Left kidney (tissue), 1 donor: ENCODE measurements at regions not wholly inside any gene's neighbourhood (a gene's known extent, or its start where the extent isn't known, plus 50 kb on each side); places are given as distances from the start of the nearest gene placed in this dataset.

Source experiments
- DNase-seq: peaks from one replicate; pipeline ENCODE4 v3.0.0-alpha.2; 2013

GRCh38 chr2:103810875-103811274 is 1043.0 kb upstream of the POU3F3 start:
- DNase-seq: no peak

DNA sequence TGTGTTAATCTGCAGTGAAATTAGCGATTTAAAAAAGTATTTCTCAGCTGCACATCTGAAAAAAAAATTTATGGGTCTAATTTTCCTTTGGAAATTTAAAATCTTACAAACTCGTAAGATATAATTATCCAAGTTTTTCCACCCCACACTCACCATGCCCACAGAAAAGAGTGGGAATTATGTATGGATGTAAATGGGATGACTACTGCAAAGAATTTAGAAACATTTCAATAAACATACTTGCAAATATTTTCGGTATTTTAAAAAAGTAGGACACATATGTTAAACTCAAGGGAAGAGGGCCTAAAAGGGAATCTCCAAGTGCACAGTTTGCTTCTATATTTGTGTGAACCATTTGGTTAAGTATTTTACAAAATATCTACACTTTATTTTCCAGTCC is 1039.9 kb upstream of the POU3F3 start:
- DNase-seq: no peak

DNA sequence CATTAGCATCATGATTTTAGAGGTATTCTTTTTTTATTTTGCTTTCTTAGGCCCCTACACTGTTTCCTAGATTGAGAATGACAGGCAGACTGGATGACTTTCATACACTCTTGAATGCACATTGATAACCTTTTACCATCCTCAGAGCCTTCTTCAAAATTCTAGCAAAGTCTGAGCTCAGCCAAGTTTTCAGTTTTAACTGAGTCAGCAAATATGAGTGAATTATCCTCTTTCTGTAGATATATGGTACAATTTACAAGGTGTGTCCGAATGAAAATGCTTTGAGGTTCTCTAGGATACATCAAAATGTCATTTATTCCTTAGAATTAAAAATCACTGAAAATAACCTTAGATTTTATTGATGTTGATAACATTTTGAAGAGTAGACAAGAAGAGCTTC is 1038.2 kb upstream of the POU3F3 start:
- DNase-seq: no peak

DNA sequence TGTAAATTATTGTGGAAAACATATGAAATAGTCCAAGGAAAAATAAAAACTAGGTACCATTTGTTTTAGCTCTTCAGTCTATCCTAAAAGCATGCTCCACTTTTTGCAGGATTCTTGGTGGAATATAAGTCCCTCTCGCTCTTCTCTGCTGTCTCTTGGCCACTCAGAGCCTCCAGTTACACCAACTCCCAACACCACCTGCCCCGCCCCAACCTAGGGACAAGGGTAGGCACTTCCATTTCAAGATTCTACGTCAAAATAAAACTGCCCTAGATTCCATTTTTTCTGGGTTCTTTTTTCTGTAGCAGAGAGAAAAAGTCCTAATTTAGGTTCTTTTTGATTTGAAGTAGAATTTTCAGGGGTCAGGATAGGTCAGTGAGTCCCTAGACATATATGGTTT is 1036.2 kb upstream of the POU3F3 start:
- no peak for DNase-seq

DNA sequence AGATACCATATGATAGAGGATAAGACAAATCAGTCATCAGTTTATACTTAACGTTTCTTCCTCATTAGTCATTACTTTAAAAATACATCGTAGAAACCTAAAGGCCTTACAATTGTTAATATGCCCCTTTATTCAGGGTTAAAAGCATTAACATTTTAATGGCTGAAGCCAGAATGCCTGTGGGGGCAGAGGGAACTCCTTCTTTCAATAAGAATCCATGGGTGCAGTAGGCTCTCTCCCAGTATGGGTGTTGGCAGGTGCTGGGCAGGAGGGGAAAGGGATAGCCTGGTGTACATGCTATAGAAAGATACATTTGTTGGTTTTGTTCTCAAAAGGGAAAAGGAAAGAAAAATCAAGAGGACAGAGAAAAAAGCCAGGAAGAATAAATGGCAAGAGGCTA is 1035.7 kb upstream of the POU3F3 start:
- DNase-seq: no peak

- no peak for DNase-seq
Observed at GRCh38 chr2:103819599-103819998, 1034.3 kb upstream of the POU3F3 start.

DNA sequence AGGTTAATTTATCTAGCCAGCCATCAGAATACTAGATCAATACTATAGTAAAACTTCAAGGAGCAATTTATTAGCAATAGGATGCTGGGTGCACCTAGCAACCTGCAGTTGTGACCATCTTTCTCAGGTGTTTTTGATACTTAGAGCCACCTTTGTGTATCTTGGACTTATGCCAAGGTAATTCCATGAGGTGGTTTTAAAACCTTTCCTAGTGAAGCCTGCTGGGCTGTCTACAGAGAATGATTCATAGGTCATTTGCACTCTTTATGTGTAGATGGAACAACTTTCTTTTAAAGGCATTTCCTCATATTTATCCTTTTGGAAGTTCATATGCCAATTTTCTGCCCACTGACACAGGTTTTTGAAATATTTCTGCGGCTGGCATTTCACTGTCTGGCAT is 1030.1 kb upstream of the POU3F3 start:
- no peak for DNase-seq

DNA sequence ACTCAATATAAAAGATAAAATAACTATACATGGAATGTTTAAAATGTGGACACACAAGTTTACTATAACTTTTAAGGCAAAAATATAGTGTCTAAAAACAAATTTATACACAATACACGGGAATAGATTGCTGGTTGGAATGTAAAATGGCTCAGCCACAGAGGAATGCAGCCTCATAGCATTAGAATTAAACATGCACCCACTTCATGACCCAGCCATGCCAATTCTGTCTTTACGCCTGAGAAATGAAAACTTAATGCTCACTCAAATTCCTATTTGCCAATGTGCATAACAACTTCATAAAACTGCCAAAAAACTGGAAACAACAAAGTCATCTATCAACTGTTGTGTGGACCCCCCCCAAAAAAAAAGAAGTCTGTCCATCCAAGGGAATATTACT is 1006.6 kb upstream of the POU3F3 start:
- no peak for DNase-seq

- DNase-seq: no peak
Observed at GRCh38 chr2:103859238-103859637, 994.7 kb upstream of the POU3F3 start.

DNA sequence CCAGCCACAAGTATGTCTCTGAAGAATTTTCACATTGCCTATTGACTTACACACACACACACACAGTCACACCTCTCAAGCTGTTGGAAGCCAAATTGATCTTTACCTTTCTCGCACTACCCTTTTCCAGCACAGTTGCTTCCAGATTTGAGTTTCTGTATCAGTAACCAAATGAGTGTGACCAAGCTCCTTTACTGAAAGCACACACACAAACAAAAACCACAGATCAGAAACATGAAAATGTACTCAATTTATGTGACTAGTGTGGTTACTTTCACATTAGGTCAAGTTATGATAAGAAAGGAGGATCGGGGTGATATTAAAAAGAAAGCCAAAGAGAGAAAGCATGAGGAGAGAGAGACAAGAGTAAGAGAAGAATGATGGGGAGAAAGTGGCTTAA is 993.9 kb upstream of the POU3F3 start:
- DNase-seq: no peak

DNA sequence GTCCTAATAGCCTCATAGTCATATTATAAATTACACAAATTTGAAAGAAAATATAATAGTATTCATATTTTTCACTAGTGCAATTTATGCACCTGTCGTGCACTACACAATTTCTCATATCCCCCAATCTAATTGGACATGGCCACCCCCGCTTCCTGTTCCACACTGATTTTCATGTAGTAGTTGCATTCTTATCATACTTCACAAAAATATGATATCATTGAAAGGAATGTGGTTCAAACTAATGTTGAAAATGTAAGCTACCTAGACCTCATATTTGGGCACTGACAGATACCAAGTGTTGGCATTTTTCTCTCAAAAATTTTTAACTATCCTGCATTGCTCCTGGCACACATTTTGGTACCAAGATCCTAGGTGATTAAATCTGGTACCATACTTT is 985.5 kb upstream of the POU3F3 start:
- DNase-seq: no peak

DNA sequence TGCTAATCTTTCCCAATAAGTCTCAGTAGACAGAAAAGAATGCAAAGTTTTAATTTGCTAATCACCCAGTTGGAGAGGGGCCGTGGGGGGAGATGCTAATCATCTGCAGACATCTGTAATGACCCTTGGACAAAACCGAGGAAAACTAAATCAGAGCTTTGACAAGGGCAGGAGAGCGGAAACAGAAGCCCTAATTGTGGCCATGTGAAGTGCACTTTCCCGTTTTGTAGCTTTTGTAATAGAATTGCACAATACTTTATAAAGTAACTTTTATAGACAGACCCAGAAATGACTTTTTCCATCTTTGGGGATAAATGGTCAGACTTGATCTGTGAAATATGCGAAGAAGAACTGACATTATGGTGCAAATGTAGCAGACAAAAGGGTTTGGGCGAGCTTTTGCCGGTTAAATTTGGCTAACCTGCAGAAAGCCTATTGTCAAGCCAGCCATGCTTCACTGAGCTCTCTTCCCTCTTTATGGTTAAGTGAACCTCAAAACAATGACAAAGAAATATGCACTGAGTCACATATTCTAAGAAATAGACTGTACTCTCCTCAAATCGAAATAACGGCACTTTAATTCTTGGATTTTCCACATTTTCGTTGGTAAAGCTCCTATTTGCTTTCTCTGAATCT is 980.1 kb upstream of the POU3F3 start:
- no peak for DNase-seq

- no peak for DNase-seq
Observed at GRCh38 chr2:103875131-103875530, 978.8 kb upstream of the POU3F3 start.

DNA sequence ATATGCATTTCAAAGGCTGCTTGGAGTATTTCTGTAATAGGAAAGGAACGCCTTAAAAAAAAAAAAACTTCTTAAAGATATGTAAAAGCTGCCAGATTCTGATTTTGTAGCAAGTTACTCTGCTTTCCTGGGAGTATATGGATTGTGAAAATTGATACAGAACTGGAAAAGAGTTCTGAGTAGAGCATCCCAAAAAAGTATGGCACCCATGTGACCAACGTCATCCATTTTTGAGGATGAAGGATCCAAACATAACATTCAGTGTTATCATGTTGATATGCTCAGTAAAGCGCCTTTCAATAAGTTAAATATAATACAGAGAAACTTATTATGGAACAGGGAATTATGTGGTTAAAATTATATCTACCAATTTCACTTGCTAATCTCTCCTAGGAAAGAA is 978.4 kb upstream of the POU3F3 start:
- no peak for DNase-seq

- no peak for DNase-seq
Observed at GRCh38 chr2:103876611-103877010, 977.3 kb upstream of the POU3F3 start.

- no peak for DNase-seq
Observed at GRCh38 chr2:103879101-103879500, 974.8 kb upstream of the POU3F3 start.

DNA sequence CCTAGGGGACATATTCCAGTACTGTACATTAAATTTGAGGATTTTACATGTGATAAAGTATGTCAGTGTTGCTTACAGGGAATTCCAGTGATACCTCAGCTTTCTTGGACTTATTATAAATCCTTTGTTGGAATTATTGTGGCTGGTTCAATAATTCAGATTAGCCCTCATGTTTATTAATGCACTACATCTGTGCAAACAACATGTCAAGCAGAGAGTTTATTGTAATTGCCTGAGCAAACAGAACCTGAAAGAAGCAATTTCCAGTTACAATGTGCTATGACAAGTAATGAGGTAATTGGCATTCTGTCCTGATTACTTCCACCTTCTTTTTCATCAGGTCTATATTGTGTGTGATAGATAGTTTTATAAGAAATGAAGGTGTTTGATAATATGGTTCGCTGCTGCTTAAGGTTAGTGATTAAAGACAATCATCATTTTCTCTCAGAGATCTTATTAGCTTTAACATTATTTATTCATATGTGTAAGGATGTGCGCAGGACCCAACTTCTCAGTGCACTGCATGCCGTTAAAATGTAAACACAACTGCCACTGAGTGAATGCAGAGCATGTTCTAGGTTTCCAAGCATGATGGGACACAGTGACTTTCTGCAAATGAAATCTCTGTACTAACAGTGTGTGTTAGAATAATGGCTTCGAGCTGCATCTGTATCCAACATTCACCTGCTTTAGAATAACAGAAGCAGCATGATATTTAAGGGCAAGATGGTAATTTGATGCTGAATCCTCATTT is 973.7 kb upstream of the POU3F3 start:
- no peak for DNase-seq

GRCh38 chr2:103887625-103888024 is 966.3 kb upstream of the POU3F3 start:
- no peak for DNase-seq

- DNase-seq: no peak
Observed at GRCh38 chr2:103896182-103896581, 957.7 kb upstream of the POU3F3 start.

- DNase-seq: no peak
Observed at GRCh38 chr2:103898561-103898960, 955.4 kb upstream of the POU3F3 start.

DNA sequence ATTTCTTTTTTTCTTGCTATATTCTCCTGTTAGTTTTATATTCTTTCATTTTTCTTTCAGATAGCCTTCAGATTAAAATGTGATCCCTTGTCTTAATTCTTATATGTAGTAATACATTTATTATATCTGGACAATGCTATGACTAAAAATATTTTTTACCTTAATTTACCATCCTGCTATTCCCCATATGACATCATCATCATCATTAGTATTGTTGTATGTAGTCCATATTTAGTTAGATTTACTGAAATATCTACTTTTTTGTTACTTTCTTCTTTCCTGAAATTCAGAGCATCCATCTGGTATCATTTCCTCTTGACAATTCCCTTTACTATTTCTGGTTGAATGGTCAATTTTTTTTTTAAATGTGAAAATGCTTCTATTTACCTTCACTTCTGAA is 951.6 kb upstream of the POU3F3 start:
- no peak for DNase-seq

DNA sequence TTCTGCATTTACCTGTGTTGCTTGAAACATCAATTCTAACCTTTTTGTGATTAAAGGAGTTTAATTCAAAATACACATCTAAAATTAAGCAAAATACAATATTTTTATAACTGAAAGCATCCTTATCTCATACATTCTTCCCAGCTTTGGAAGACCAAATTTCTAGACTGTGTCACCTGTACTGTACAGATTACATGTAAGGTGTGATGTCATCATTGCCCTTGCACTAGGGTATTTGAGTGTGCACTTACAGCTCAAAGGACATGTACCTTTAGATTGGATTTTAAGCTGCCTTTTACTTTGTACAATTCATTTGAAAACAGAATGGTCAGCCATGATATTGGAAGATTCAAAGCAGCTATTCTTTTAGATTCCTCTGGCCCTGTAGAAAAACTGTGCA is 932.8 kb upstream of the POU3F3 start:
- no peak for DNase-seq

- DNase-seq: no peak
Observed at GRCh38 chr2:103942199-103942598, 911.7 kb upstream of the POU3F3 start.

- no peak for DNase-seq
Observed at GRCh38 chr2:103945083-103945482, 908.8 kb upstream of the POU3F3 start.
